Left lung (tissue), 4 donors: ENCODE measurements at regions not wholly inside any gene's neighbourhood (a gene's known extent, or its start where the extent isn't known, plus 50 kb on each side); places are given as distances from the start of the nearest gene placed in this dataset.

ENCODE experiments used
- ATAC-seq: fragments of 200-7000 bp; cut with Tn5 transposase; one replicate; pipeline ENCODE4 v1.9.1; 2020; ENCODE audit warnings: moderate library complexity
- DNase-seq, 4 donors: peaks; one replicate each; pipeline ENCODE4 v3.0.0-alpha.2; 2013 to 2020
- H3K27ac ChIP-seq, 2 donors: fragments of 200-600 bp; sonication (generic) in 1 of 2; one replicate each; pipeline versions ENCODE4 v1.5.0 to v1.8.0; 2020 to 2021
- H3K27me3 ChIP-seq, 2 donors: fragments of 200-600 bp; sonication (generic) in 1 of 2; one replicate each; pipeline versions ENCODE4 v1.5.0 to v1.8.0; 2020 to 2021
- H3K36me3 ChIP-seq, 2 donors: fragments of 200-600 bp; sonication (generic) in 1 of 2; one replicate each; pipeline versions ENCODE4 v1.5.0 to v1.8.0; 2020 to 2021
- H3K4me1 ChIP-seq, 2 donors: fragments of 200-600 bp; one replicate each; pipeline ENCODE4 v1.8.0; 2021
- H3K4me3 ChIP-seq, 2 donors: fragments of 200-600 bp; sonication (generic) in 1 of 2; one replicate each; pipeline versions ENCODE4 v1.5.0 to v1.8.0; 2020 to 2021; ENCODE audit warnings: mild to moderate bottlenecking in 1 of 2
- H3K9me3 ChIP-seq, 2 donors: fragments of 200-600 bp; sonication (generic) in 1 of 2; one replicate each; pipeline versions ENCODE4 v1.5.0 to v1.8.0; 2020 to 2021
- CTCF ChIP-seq, 2 donors: fragments of 200-600 bp; sonication (generic) in 1 of 2; IDR thresholded peaks; one replicate each; pipeline versions ENCODE4 v1.5.0 to v1.8.0; 2021; ENCODE audit warnings: antibody characterized with exemption in 2 of 2
- intact Hi-C, 2 donors: fragments of 100-400 bp; cut with DNase I; formaldehyde crosslinking; loops; one replicate each; pipeline versions ENCODE4 v1.11.2 to v1.14.2; 2022
- donor health status: DM: no; HTN: yes; CAD: no.
- donor health status: DM: no; HTN: no; CAD: no.

- Histone ChIP-seq H3K27ac (no peak overlapping the region), H3K27me3 (no peaks in the 10 kb centered on the region), H3K9me3 (peaks cover 0 to 9% of the 10 kb centered on the region in 2 donors), H3K36me3 (no peaks in the 10 kb centered on the region), H3K4me3 (no peak overlapping the region), H3K4me1 (no peaks in the 10 kb centered on the region)
- no peak for TF ChIP-seq CTCF (IDR thresholded peaks at IDR 0.05)
- ATAC-seq: no peak
- no peak for DNase-seq
- intact Hi-C loops: no loop called here
Observed at GRCh38 chr2:118687698-118688097, 159.8 kb downstream of the EN1 start.

GRCh38 chr2:118687192-118687591, 160.3 kb downstream of the EN1 start:
- Histone ChIP-seq H3K27me3 (no peaks in the 10 kb centered on the region), H3K27ac (no peak overlapping the region), H3K4me3 (no peak overlapping the region), H3K9me3 (peaks cover 0 to 9% of the 10 kb centered on the region in 2 donors), H3K36me3 (no peaks in the 10 kb centered on the region), H3K4me1 (no peaks in the 10 kb centered on the region)
- ATAC-seq (no peak), DNase-seq (no peak)
- intact Hi-C loops: no loop called here
- TF ChIP-seq CTCF (IDR thresholded peaks at IDR 0.05): no peak

GRCh38 chr2:118686346-118686745, 161.1 kb downstream of the EN1 start:
- no peak overlapping the region for H3K4me3 ChIP-seq
- no peak for DNase-seq
- TF ChIP-seq CTCF (IDR thresholded peaks at IDR 0.05): no peak
- H3K27ac ChIP-seq: no peak overlapping the region
- no peak for ATAC-seq
- H3K4me1 ChIP-seq: no peaks in the 10 kb centered on the region
- no peaks in the 10 kb centered on the region for H3K36me3 ChIP-seq
- H3K27me3 ChIP-seq: no peaks in the 10 kb centered on the region
- intact Hi-C loops: no loop called here
- peaks cover 0 to 9% of the 10 kb centered on the region in 2 donors for H3K9me3 ChIP-seq

- ATAC-seq (no peak), DNase-seq (no peak)
- H3K4me3 ChIP-seq: no peak overlapping the region
- intact Hi-C loops: no loop called here
- no peak overlapping the region for H3K27ac ChIP-seq
- no peaks in the 10 kb centered on the region for H3K27me3 ChIP-seq
- H3K36me3 ChIP-seq: no peaks in the 10 kb centered on the region
- no peaks in the 10 kb centered on the region for H3K9me3 ChIP-seq
- no peaks in the 10 kb centered on the region for H3K4me1 ChIP-seq
- no peak for TF ChIP-seq CTCF (IDR thresholded peaks at IDR 0.05)
Observed at GRCh38 chr2:118683460-118683859, 164.0 kb downstream of the EN1 start.

GRCh38 chr2:118678985-118679384, 168.5 kb downstream of the EN1 start:
- no peak for ATAC-seq
- no peak for TF ChIP-seq CTCF (IDR thresholded peaks at IDR 0.05)
- H3K4me1 ChIP-seq: no peaks in the 10 kb centered on the region
- intact Hi-C loops: no loop called here
- H3K36me3 ChIP-seq: no peaks in the 10 kb centered on the region
- no peaks in the 10 kb centered on the region for H3K9me3 ChIP-seq
- no peak overlapping the region for H3K4me3 ChIP-seq
- no peak for DNase-seq
- no peaks in the 10 kb centered on the region for H3K27me3 ChIP-seq
- H3K27ac ChIP-seq: no peak overlapping the region
